GM19328 (cell line): ENCODE measurements at regions not wholly inside any gene's neighbourhood (a gene's known extent, or its start where the extent isn't known, plus 50 kb on each side); places are given as distances from the start of the nearest gene placed in this dataset.

Experiments
- ATAC-seq: cut with Tn5 transposase; IDR thresholded peaks from one replicate; pipeline ENCODE4 v1.9.1; 2021; ENCODE audit warnings: mild to moderate bottlenecking, moderate library complexity; ENCODE audit not compliant: unreplicated experiment

GRCh38 chr3:117893001-117893400, 1141.6 kb downstream of the IGSF11 start:
- no peak for ATAC-seq

- no peak for ATAC-seq
Observed at GRCh38 chr3:117893638-117894037, 1141.0 kb downstream of the IGSF11 start.

- no peak for ATAC-seq
Observed at GRCh38 chr3:117898722-117899522, 1135.7 kb downstream of the IGSF11 start.

DNA sequence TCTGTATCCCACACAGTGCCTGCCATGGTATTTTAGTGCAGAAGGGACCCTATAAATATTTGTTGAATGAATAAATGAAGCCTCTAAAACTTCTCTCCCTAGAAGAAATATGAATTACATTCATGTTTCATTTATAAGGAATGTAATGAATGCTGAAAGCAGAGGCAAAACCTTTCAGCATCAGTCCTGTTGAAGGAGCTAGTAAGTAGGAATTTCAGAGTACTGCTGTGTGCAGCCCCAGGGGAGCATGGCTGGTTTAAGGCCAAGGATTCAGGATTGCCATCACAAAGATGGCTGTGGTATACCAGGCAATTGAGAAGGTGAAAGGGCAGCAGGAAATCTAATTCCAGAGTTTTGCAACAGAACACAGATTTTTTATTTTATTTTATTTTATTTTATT, 1131.4 kb downstream of the IGSF11 start:
- ATAC-seq, result no peak

DNA sequence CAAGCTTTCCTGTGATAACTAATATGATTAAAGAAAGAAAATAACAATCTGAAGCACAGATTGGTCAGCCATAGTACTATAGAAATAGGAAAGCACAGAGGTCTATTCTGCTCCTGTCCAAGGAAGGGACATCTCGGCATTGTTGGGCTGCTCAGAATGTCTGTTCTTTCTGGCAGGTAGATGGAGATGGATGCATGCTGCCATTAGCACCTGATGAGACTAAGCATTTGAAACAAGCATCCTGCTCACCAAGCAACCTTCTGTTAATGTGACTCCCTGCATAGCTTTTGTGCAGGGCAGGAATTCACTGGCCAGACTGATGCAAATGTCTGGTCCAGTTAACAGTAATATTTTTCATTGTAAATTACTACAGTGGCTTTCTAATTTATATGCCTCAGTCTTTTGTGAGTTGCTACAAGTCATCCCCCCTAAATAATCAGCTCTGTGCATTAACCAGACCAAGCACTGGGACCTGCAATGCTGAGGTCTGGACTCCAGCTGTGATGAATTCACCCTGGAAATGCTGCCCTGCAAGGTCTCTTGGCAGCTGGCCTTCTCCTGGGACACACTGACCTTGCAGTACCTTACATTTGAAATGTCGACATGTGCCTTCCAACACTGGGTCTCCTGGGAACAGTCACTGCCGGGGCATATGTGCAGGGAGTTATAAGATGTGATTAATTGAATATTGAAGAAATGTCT, 1123.7 kb downstream of the IGSF11 start:
- ATAC-seq, result no peak

- ATAC-seq, result no peak
Observed at GRCh38 chr3:117912352-117912751, 1122.3 kb downstream of the IGSF11 start.

DNA sequence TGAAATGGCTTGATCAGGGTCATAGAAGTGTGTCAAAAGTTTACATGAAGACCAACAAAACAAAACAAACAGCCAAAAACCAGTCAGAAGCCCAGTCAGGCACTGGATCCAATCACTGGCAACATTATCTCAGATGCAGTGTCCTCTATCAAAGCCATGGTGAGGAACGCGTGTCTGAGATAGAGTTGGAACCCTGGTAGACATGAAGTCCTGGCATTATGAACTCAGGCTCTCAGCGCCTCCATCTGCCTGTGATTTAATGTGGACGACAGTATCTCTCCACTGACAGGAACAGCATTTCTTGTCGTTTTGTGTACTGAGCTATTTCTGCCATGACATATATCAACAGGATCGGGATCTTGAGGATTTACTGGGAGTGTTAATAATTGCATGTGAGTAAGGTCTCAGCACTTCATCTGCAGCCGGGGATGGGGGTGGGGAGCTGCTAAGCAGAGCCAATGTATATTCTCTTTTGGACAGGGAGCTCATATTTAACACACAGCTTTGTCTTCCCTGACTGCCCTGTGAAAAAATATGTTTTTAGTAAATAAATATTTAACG, 1120.0 kb downstream of the IGSF11 start:
- ATAC-seq, result no peak

GRCh38 chr3:117916839-117917238, 1117.8 kb downstream of the IGSF11 start:
- ATAC-seq, result no peak

DNA sequence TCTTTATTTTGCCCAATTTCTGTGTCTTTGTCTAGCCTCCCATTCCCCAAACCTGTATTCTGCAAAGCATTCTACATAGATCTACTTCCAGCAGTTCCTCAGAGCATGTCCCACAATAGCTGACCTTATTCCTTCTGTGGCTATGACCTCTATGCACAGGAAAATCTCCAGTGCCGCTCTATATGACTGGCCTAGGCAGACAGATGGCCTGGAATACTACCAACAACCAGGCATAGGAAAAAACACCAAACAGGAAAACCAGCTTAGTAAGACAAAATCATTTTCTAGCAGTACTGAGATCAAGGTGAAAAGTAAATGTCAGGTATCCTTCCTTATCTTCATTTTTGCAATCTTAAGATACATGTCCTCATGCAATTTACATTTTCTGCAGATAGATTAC, 1115.0 kb downstream of the IGSF11 start:
- ATAC-seq, result no peak

GRCh38 chr3:117920253-117920898, 1114.3 kb downstream of the IGSF11 start:
- ATAC-seq, result no peak

- no peak for ATAC-seq
Observed at GRCh38 chr3:117921411-117921810, 1113.2 kb downstream of the IGSF11 start.

DNA sequence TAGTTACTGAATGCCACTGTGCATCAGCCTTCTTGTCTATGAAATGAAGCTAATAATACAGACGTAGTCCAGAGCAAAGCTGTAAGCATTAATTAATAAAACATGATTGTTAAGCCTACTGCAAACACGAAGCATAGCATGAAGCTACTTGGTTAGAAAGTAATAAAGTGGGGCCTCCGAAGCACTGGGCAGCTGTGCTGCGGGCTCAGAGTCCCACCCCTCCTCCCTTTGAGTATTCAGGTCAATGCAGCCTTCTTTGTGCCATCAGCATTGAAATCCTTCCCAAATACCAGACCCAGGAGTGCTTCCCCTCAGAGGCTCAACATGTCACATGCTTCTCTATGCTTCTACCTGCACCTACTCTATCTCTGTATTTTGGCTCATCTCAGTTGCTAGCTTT, 1112.6 kb downstream of the IGSF11 start:
- no peak for ATAC-seq

DNA sequence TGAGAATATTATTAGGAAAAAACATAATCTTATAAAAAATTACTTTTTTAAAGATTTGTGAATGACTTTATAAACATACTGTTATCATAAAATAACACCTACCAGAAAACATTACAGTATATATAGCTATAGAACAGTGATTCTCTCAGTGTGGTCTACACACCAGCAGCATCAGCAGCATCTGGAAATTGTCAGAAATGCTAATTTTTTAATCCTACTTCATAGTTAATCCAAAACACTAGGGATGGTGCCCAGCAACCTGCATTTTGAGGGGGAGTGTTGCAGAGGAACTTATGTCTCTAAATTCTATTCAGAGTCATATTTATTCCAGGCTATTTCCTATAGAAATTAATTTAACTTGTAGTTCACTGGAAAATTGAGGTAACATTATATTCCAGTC, 1107.8 kb downstream of the IGSF11 start:
- no peak for ATAC-seq

GRCh38 chr3:117927825-117928224, 1106.8 kb downstream of the IGSF11 start:
- ATAC-seq, result no peak

- ATAC-seq, result no peak
Observed at GRCh38 chr3:117928836-117929235, 1105.8 kb downstream of the IGSF11 start.

DNA sequence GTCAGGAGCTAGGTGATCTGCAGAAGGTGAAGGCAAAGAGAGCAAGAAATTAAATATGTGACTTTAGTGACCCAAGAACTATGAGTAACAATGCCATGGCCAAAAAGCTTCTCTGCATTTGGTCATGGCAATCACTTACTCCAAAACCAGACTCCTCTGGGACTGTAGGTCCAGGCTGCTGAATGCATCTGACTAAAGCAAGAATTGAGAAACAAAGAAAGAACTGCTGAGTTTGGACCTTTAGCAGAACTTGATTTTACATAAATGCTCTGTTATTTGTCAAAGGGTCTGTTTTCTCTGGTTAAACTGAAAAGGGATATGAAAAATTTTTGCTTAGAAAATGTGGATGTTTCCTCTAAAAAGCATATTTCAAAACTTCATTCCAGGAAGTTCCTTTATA, 1102.2 kb downstream of the IGSF11 start:
- no peak for ATAC-seq

DNA sequence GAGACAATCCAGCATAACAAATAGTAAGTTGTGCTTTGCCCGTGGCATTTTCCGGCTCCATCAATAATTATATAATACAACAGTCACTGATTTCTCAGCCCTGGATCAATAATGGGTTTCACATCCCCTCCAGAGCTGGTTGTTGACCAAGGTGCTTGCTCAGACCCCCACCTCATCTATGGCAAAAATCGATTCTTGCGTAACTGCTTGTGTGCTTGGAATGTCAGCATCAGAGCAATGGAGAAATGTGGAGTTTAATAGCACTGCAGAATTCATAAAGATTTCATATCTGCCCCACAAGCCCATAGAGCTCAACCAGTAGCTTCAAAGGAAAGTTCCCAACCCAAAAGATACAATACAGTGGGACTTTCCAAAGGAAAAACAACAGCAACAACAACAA, 1098.5 kb downstream of the IGSF11 start:
- no peak for ATAC-seq

GRCh38 chr3:117938974-117939373, 1095.7 kb downstream of the IGSF11 start:
- ATAC-seq, result no peak

DNA sequence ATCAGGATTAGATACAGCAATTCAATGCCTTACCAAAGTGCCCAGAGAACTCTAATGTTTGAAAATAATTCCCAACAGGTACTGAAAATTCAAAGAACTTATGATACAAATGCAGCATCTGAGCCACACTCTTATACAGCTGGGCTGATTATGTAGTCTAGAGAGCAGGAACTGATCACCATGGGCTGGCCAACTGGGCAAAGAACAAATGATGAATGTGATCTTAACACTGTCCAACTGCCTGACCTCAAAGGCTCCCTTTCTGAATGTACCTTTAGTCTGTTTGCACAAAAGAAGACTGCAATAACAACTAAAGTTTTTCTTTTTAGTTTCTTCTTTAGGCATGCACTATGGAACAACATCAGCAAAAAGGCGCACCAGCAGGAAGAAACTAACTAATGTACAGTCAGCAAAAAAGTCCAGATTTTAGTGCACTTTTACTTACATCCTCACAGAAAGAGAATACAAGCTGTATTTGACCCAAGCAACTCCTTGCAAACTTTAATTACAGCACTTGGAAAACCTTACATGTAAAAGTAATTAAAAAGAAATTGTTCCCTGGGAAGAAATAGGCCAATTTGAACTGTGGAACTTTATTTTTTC, 1095.1 kb downstream of the IGSF11 start:
- no peak for ATAC-seq

DNA sequence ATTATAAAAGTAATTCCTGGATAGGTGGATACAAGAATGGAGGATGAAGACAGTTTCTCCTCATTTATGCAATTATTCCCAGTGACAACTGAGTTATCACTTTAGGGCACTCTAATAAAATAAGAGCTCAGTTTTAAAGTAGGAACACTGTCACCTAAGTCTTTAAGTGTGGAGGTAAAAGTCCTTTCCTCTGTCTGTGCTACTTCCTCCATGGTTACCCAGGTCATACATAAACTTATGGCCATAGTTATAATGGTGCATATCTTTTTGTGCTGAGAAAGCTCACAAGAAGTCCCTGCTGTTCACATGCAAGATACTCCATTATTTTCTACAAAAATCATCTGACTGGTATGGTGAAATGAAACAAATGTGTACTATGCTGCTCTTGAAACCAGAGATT, 1093.6 kb downstream of the IGSF11 start:
- no peak for ATAC-seq

DNA sequence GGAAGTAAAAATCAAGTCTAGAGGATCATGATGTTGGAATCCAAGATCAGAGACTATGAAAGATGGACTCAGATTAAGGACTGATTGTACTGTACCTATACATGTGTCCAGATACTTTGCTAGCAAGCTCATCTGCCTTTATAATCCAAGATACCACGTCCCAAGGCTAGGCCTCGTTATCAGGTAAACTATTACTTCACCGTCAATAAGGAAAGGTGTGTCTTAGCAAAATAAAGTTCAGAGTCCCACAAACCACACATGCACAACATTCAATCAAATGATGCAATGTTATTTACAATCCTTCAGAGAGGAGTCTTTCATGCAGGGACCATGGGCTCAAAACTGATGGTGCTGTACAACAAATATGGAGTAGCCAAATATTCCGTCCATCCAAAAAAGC, 1092.9 kb downstream of the IGSF11 start:
- no peak for ATAC-seq
